ENCODE measurements at regions not wholly inside any gene's neighbourhood (a gene's known extent, or its start where the extent isn't known, plus 50 kb on each side); places are given as distances from the start of the nearest gene placed in this dataset.
"Not testable (repeated sequence)": the region's sequence is repeated elsewhere in the genome, so short reads cannot be mapped to it uniquely, and the experiment has no call there.

DNA sequence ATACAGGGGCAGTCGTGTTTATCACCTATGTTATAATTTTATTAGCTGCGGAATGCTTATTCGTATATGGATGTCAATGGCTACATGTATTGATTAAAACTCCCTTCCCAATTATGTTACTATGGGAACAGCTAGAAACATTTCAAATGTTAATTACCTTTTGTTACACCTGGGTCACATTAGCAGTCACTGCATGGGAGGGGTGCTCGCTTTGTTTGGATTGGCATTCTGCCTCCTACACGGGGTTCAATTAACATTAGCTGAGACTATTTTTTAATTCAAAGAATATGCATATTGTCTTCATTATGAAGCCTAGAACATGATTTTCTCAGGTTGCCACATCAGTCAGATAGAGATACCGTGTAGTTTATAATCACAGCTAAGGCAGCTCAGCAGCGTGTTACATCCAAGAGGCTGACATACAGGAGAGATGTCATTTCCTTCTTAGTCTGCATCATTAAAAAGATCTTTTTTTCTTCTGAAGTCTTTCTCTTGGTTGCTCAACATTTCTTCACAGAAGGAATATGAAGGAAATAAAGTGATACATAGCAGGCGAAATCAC lies 76.2 kb upstream of the RPS6KA2 start:
- H3K4me3 ChIP-seq (ENCODE audit: control extremely low read depth in 1 of 5, extremely low read depth in 1 of 5, insufficient read depth in 1 of 5, low read depth in 2 of 5, low read length in 4 of 5): no peak overlapping the region
- Mint-ChIP-seq H3K9me3 (ENCODE audit: insufficient read depth) (no peaks in the 10 kb centered on the region), H3K4me3 (no peak overlapping the region), H3K27ac (no peak overlapping the region), H3K27me3 (peaks cover 26% of the 10 kb centered on the region), H3K4me1 (no peaks in the 10 kb centered on the region)
- intact Hi-C loops (cut with micrococcal nuclease): no loop called here
- H3K79me2 ChIP-seq (ENCODE audit: control insufficient read depth, insufficient read depth, low read length): no peaks in the 10 kb centered on the region
- ATAC-seq (ENCODE audit: low read depth): no peak
- H3K4me1 ChIP-seq (ENCODE audit: control insufficient read depth in 2 of 2, insufficient read depth in 2 of 2, low read length in 2 of 2): peaks cover 0 to 2% of the 10 kb centered on the region in 2 donors
- DNase-seq: no peak
- ChIA-PET POLR2A (no interaction called here), CTCF (no interaction called here)
- no peaks in the 10 kb centered on the region for H4K20me1 ChIP-seq (ENCODE audit: control insufficient read depth, insufficient read depth, low read length, poor library complexity, severe bottlenecking)
- H3K27me3 ChIP-seq (replicated peaks in 1 of 4; ENCODE audit: control extremely low read depth in 1 of 4, control insufficient read depth in 3 of 4, insufficient read depth in 4 of 4, low read length in 3 of 4): peaks cover 0 to 2% (median 0%) of the 10 kb centered on the region in 4 experiments
- H2AFZ ChIP-seq (ENCODE audit: insufficient read depth, low read depth, low read length, poor library complexity, severe bottlenecking): no peak overlapping the region
- H3K9me3 ChIP-seq (ENCODE audit: control extremely low read depth in 1 of 3, control insufficient read depth in 2 of 3, insufficient read depth in 1 of 3, low read length in 2 of 3): no peaks in the 10 kb centered on the region
- no peak for TF ChIP-seq EZH2 (IDR thresholded peaks at IDR 0.05; ENCODE audit: borderline replicate concordance, insufficient read depth, low read depth, low read length, poor library complexity, severe bottlenecking)
- TF ChIP-seq, protein P1, sequence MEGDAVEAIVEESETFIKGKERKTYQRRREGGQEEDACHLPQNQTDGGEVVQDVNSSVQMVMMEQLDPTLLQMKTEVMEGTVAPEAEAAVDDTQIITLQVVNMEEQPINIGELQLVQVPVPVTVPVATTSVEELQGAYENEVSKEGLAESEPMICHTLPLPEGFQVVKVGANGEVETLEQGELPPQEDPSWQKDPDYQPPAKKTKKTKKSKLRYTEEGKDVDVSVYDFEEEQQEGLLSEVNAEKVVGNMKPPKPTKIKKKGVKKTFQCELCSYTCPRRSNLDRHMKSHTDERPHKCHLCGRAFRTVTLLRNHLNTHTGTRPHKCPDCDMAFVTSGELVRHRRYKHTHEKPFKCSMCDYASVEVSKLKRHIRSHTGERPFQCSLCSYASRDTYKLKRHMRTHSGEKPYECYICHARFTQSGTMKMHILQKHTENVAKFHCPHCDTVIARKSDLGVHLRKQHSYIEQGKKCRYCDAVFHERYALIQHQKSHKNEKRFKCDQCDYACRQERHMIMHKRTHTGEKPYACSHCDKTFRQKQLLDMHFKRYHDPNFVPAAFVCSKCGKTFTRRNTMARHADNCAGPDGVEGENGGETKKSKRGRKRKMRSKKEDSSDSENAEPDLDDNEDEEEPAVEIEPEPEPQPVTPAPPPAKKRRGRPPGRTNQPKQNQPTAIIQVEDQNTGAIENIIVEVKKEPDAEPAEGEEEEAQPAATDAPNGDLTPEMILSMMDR (IDR thresholded peaks at IDR 0.05): no peak
- H3K27ac ChIP-seq (ENCODE audit: low read length in 2 of 2): no peak overlapping the region
- H3K4me2 ChIP-seq (replicated peaks; ENCODE audit: low read depth, low read length, poor library complexity, severe bottlenecking): no peak overlapping the region
- no peaks in the 10 kb centered on the region for H3K36me3 ChIP-seq (replicated peaks in 1 of 2; ENCODE audit: control extremely low read depth in 1 of 2, control insufficient read depth in 1 of 2, extremely low read depth in 1 of 2, insufficient read depth in 2 of 2, low read length in 1 of 2)
- H3K9ac ChIP-seq (ENCODE audit: low read length): no peak overlapping the region
- 95% methylated on average over 2 of the region's 8 CpGs for WGBS (ENCODE audit: insufficient coverage)

DNA sequence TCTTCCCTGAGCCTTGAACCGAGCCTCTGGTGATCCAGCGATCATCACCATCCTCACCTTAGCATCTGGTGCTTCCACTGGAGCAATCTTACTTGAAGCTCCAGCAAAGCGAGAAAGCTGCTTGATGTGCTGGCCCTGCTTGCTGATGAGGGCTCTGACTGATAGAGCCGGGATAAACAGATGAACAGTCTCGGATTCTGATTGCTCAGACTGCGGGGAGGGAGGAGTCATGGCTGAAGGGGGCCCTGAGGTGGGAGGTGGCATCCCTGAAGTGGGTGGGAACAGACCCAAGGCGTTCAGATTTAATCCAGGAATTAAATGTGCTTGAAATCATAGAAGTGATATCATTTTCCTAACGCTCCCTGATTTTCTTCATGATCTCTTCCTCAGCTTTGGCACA lies 74.4 kb upstream of the RPS6KA2 start:
- H3K79me2 ChIP-seq (ENCODE audit: control insufficient read depth, insufficient read depth, low read length); H2AFZ ChIP-seq (ENCODE audit: insufficient read depth, low read depth, low read length, poor library complexity, severe bottlenecking); H4K20me1 ChIP-seq (ENCODE audit: control insufficient read depth, insufficient read depth, low read length, poor library complexity, severe bottlenecking); POLR2A ChIA-PET; H3K27ac ChIP-seq (ENCODE audit: low read length in 2 of 2); H3K4me1 Mint-ChIP-seq; H3K4me2 ChIP-seq (replicated peaks; ENCODE audit: low read depth, low read length, poor library complexity, severe bottlenecking); H3K9me3 Mint-ChIP-seq (ENCODE audit: insufficient read depth); H3K27ac Mint-ChIP-seq; H3K4me3 ChIP-seq (ENCODE audit: control extremely low read depth in 1 of 5, extremely low read depth in 1 of 5, insufficient read depth in 1 of 5, low read depth in 2 of 5, low read length in 4 of 5); ATAC-seq (ENCODE audit: low read depth); H3K9ac ChIP-seq (ENCODE audit: low read length); H3K27me3 ChIP-seq (replicated peaks in 1 of 4; ENCODE audit: control extremely low read depth in 1 of 4, control insufficient read depth in 3 of 4, insufficient read depth in 4 of 4, low read length in 3 of 4); H3K9me3 ChIP-seq (ENCODE audit: control extremely low read depth in 1 of 3, control insufficient read depth in 2 of 3, insufficient read depth in 1 of 3, low read length in 2 of 3); CTCF ChIA-PET; H3K36me3 ChIP-seq (replicated peaks in 1 of 2; ENCODE audit: control extremely low read depth in 1 of 2, control insufficient read depth in 1 of 2, extremely low read depth in 1 of 2, insufficient read depth in 2 of 2, low read length in 1 of 2); H3K4me3 Mint-ChIP-seq; DNase-seq; intact Hi-C loops (cut with micrococcal nuclease): not testable (repeated sequence)
- peaks cover 13 to 14% of the 10 kb centered on the region in 2 donors for H3K4me1 ChIP-seq (ENCODE audit: control insufficient read depth in 2 of 2, insufficient read depth in 2 of 2, low read length in 2 of 2)
- peaks cover 21% of the 10 kb centered on the region for H3K27me3 Mint-ChIP-seq
- WGBS (ENCODE audit: insufficient coverage): 97% methylated on average over 6 of the region's 8 CpGs

DNA sequence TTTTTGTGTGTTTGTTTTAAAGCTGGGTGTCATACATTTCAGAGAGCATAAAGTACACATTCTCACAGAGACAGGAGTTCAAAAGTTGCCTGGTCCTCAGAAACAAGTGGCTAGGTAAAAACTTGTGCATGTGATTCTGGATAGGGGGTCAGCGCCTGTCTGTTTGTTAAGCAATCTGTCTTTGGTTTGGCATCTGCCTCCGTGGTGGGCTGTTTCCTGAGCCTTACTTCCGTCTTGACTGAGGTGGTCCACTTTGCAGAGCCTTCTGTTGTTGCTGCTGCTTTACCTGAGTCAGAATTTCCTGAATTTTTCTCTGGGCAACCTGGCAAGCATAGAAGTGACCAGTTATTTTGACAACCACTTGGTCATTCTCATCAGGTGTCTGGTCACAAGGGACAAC lies 73.8 kb upstream of the RPS6KA2 start:
- CTCF ChIA-PET; H3K36me3 ChIP-seq (replicated peaks in 1 of 2; ENCODE audit: control extremely low read depth in 1 of 2, control insufficient read depth in 1 of 2, extremely low read depth in 1 of 2, insufficient read depth in 2 of 2, low read length in 1 of 2); H4K20me1 ChIP-seq (ENCODE audit: control insufficient read depth, insufficient read depth, low read length, poor library complexity, severe bottlenecking); H3K4me3 Mint-ChIP-seq; POLR2A ChIA-PET; H3K4me3 ChIP-seq (ENCODE audit: control extremely low read depth in 1 of 5, extremely low read depth in 1 of 5, insufficient read depth in 1 of 5, low read depth in 2 of 5, low read length in 4 of 5); H2AFZ ChIP-seq (ENCODE audit: insufficient read depth, low read depth, low read length, poor library complexity, severe bottlenecking); H3K27ac Mint-ChIP-seq; intact Hi-C loops (cut with micrococcal nuclease); H3K4me1 Mint-ChIP-seq; H3K4me2 ChIP-seq (replicated peaks; ENCODE audit: low read depth, low read length, poor library complexity, severe bottlenecking); ATAC-seq (ENCODE audit: low read depth); DNase-seq; H3K79me2 ChIP-seq (ENCODE audit: control insufficient read depth, insufficient read depth, low read length); H3K9me3 ChIP-seq (ENCODE audit: control extremely low read depth in 1 of 3, control insufficient read depth in 2 of 3, insufficient read depth in 1 of 3, low read length in 2 of 3); H3K27me3 ChIP-seq (replicated peaks in 1 of 4; ENCODE audit: control extremely low read depth in 1 of 4, control insufficient read depth in 3 of 4, insufficient read depth in 4 of 4, low read length in 3 of 4); H3K27ac ChIP-seq (ENCODE audit: low read length in 2 of 2); H3K9ac ChIP-seq (ENCODE audit: low read length); H3K9me3 Mint-ChIP-seq (ENCODE audit: insufficient read depth): not testable (repeated sequence)
- peaks cover 16% of the 10 kb centered on the region for H3K27me3 Mint-ChIP-seq
- peaks cover 19 to 20% of the 10 kb centered on the region in 2 donors for H3K4me1 ChIP-seq (ENCODE audit: control insufficient read depth in 2 of 2, insufficient read depth in 2 of 2, low read length in 2 of 2)
- WGBS (ENCODE audit: insufficient coverage): 25% methylated on average over 3 of the region's 3 CpGs

Data from B cell (primary cell).